DMS79 (cell line): ENCODE measurements at regions not wholly inside any gene's neighbourhood (a gene's known extent, or its start where the extent isn't known, plus 50 kb on each side); places are given as distances from the start of the nearest gene placed in this dataset.

Source experiments
- DNase-seq: peaks from one replicate; lab custom pipeline; 2025; lab: John Stamatoyannopoulos, UW

- DNase-seq = no peak
Measured at GRCh38 chr13:33626407-33626806, 191.5 kb upstream of the RFC3 start.

- no peak for DNase-seq
Measured at GRCh38 chr13:33628662-33629061, 189.3 kb upstream of the RFC3 start.

- DNase-seq = no peak
Measured at GRCh38 chr13:33629605-33630360, 188.2 kb upstream of the RFC3 start.

- no peak for DNase-seq
Measured at GRCh38 chr13:33633701-33634545, 184.0 kb upstream of the RFC3 start.

GRCh38 chr13:33634546-33634982 lies 183.4 kb upstream of the RFC3 start:
- DNase-seq = no peak

- DNase-seq = no peak
Measured at GRCh38 chr13:33636243-33636642, 181.7 kb upstream of the RFC3 start.

- DNase-seq = no peak
Measured at GRCh38 chr13:33636955-33637670, 180.8 kb upstream of the RFC3 start.

GRCh38 chr13:33637978-33638743 lies 179.8 kb upstream of the RFC3 start:
- DNase-seq = no peak

- no peak for DNase-seq
Measured at GRCh38 chr13:33639158-33639557, 178.8 kb upstream of the RFC3 start.

GRCh38 chr13:33639626-33640080 lies 178.3 kb upstream of the RFC3 start:
- no peak for DNase-seq

- DNase-seq = no peak
Measured at GRCh38 chr13:33640832-33641231, 177.1 kb upstream of the RFC3 start.

GRCh38 chr13:33642374-33643065 lies 175.4 kb upstream of the RFC3 start:
- DNase-seq = no peak

- DNase-seq = no peak
Measured at GRCh38 chr13:33644581-33645543, 173.1 kb upstream of the RFC3 start.

GRCh38 chr13:33645591-33646554 lies 172.1 kb upstream of the RFC3 start:
- no peak for DNase-seq

GRCh38 chr13:33649212-33649878 lies 168.6 kb upstream of the RFC3 start:
- DNase-seq = no peak

GRCh38 chr13:33651766-33652165 lies 166.2 kb upstream of the RFC3 start:
- no peak for DNase-seq

GRCh38 chr13:33657274-33657673 lies 160.7 kb upstream of the RFC3 start:
- DNase-seq = no peak

GRCh38 chr13:33659466-33659865 lies 158.5 kb upstream of the RFC3 start:
- no peak for DNase-seq
